ENCODE measurements at regions not wholly inside any gene's neighbourhood (a gene's known extent, or its start where the extent isn't known, plus 50 kb on each side); places are given as distances from the start of the nearest gene placed in this dataset.

DNA sequence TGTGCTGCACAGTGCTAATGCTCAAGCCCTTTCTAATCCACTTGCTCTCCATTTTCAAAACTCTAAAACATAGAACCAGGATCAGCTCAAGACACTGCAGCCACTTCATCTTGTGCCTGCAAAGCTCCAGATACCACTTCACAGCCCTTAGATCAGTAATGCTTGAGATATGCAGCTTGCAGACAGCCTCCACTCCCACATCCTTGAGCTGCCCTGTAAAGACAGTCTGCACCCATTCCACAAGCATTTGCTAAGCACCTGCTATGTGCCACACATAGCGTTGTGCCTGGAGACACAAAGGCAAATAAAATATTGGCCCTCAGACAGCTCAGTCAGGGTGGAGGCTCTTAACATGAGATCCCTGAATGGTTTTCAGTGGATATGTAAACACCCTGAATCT lies 192.5 kb upstream of the SNX19 start:
- Histone ChIP-seq H3K9me3 (ENCODE audit: control insufficient read depth, low read length) (no peaks in the 10 kb centered on the region), H3K4me3 (ENCODE audit: low read depth, low read length) (no peak overlapping the region), H2AFZ (no peak overlapping the region), H3K36me3 (ENCODE audit: control insufficient read depth, insufficient read depth, low read length) (no peaks in the 10 kb centered on the region), H3K4me1 (peaks cover 3% of the 10 kb centered on the region), H3K27ac (no peak overlapping the region), H3K4me2 (ENCODE audit: low read length) (no peak overlapping the region), H3K9ac (no peak overlapping the region), H3K27me3 (ENCODE audit: control insufficient read depth, insufficient read depth, low read length) (no peaks in the 10 kb centered on the region), H3K79me2 (no peaks in the 10 kb centered on the region)
- TF ChIP-seq, protein P1, sequence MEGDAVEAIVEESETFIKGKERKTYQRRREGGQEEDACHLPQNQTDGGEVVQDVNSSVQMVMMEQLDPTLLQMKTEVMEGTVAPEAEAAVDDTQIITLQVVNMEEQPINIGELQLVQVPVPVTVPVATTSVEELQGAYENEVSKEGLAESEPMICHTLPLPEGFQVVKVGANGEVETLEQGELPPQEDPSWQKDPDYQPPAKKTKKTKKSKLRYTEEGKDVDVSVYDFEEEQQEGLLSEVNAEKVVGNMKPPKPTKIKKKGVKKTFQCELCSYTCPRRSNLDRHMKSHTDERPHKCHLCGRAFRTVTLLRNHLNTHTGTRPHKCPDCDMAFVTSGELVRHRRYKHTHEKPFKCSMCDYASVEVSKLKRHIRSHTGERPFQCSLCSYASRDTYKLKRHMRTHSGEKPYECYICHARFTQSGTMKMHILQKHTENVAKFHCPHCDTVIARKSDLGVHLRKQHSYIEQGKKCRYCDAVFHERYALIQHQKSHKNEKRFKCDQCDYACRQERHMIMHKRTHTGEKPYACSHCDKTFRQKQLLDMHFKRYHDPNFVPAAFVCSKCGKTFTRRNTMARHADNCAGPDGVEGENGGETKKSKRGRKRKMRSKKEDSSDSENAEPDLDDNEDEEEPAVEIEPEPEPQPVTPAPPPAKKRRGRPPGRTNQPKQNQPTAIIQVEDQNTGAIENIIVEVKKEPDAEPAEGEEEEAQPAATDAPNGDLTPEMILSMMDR (IDR thresholded peaks at IDR 0.05): no peak

DNA sequence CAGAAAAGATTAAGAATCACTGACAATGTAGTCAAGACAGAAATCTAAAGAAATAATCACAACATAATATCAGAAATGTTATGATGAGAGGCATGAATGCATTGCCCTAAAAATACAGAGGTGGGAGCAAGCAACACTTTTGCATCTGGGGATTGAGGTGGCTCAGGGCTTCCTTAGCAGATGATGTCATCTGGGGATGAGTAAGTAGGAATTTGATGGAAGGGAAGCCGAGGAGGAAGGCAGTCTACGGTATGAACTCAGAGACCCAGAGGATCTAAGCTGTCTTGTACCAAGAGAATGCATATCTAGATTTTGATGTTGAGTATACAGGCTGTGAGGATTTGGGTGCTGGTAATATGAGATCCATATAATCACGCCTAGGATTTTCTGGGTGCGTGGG lies 193.0 kb upstream of the SNX19 start:
- TF ChIP-seq, protein P1 (IDR thresholded peaks at IDR 0.05): no peak
- Histone ChIP-seq H3K27me3 (ENCODE audit: control insufficient read depth, insufficient read depth, low read length) (no peaks in the 10 kb centered on the region), H3K9ac (no peak overlapping the region), H2AFZ (no peak overlapping the region), H3K79me2 (no peaks in the 10 kb centered on the region), H3K4me3 (ENCODE audit: low read depth, low read length) (no peak overlapping the region), H3K4me1 (peaks cover 3% of the 10 kb centered on the region), H3K9me3 (ENCODE audit: control insufficient read depth, low read length) (no peaks in the 10 kb centered on the region), H3K36me3 (ENCODE audit: control insufficient read depth, insufficient read depth, low read length) (no peaks in the 10 kb centered on the region), H3K4me2 (ENCODE audit: low read length) (no peak overlapping the region), H3K27ac (no peak overlapping the region)

- Histone ChIP-seq H3K4me2 (ENCODE audit: low read length) (no peak overlapping the region), H3K9me3 (ENCODE audit: control insufficient read depth, low read length) (no peaks in the 10 kb centered on the region), H2AFZ (no peak overlapping the region), H3K36me3 (ENCODE audit: control insufficient read depth, insufficient read depth, low read length) (no peaks in the 10 kb centered on the region), H3K9ac (no peak overlapping the region), H3K4me3 (ENCODE audit: low read depth, low read length) (no peak overlapping the region), H3K4me1 (peaks cover 3% of the 10 kb centered on the region), H3K27ac (no peak overlapping the region), H3K27me3 (ENCODE audit: control insufficient read depth, insufficient read depth, low read length) (no peaks in the 10 kb centered on the region), H3K79me2 (no peaks in the 10 kb centered on the region)
- TF ChIP-seq, protein P1 (IDR thresholded peaks at IDR 0.05): no peak
These were observed 193.5 kb upstream of the SNX19 start for GRCh38 chr11:131109790-131110189.

DNA sequence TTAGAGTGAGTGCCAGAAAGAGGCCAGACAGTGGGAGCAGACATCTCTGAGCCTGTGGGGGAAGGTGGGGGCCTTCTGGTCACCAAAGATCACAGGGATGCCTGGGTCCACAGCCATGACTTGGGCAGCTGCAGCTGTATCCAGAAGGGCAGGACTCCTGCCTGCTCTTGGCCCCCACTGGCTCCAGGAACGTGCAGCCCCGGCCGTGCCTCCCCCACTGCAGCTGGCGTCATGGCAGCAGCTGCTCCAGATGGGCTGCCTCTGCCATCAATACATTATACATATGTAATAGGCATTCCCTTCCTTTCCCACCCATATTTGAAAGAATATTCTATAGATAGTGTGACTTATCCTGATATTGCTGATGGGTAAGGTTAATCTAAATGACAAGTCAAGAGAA lies 195.5 kb upstream of the SNX19 start:
- H3K27me3 ChIP-seq (ENCODE audit: control insufficient read depth, insufficient read depth, low read length): no peaks in the 10 kb centered on the region
- H3K36me3 ChIP-seq (ENCODE audit: control insufficient read depth, insufficient read depth, low read length): no peaks in the 10 kb centered on the region
- H3K9ac ChIP-seq: no peak overlapping the region
- H3K4me3 ChIP-seq (ENCODE audit: low read depth, low read length): no peak overlapping the region
- no peak overlapping the region for H3K4me2 ChIP-seq (ENCODE audit: low read length)
- TF ChIP-seq, protein P1 (IDR thresholded peaks at IDR 0.05): no peak
- H3K9me3 ChIP-seq (ENCODE audit: control insufficient read depth, low read length): no peaks in the 10 kb centered on the region
- no peak overlapping the region for H3K27ac ChIP-seq
- no peaks in the 10 kb centered on the region for H3K79me2 ChIP-seq
- peaks cover 3% of the 10 kb centered on the region for H3K4me1 ChIP-seq
- H2AFZ ChIP-seq: no peak overlapping the region

DNA sequence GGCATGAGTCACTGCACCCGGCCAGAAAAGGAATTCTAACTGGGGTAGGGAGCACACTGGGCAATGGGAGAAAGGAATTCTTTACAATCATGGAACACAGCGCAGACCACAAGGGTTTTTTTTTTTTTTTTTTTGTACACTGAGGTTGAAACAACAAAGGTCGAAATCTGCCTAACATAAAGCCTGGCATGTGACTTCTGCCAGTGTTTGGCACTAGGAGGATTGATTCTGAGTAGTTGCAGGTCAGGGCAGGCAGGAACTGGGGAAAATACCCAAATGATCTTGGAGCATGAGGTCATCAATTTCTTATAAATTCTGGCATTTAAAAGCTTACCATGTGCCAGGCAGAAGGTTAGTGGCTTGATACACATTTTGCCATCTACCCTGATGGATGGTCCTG lies 202.0 kb upstream of the SNX19 start:
- no peak overlapping the region for H3K27ac ChIP-seq
- H3K4me3 ChIP-seq (ENCODE audit: low read depth, low read length): no peak overlapping the region
- H3K4me2 ChIP-seq (ENCODE audit: low read length): no peak overlapping the region
- H2AFZ ChIP-seq: no peak overlapping the region
- H3K4me1 ChIP-seq: no peaks in the 10 kb centered on the region
- H3K27me3 ChIP-seq (ENCODE audit: control insufficient read depth, insufficient read depth, low read length): no peaks in the 10 kb centered on the region
- no peaks in the 10 kb centered on the region for H3K36me3 ChIP-seq (ENCODE audit: control insufficient read depth, insufficient read depth, low read length)
- H3K9me3 ChIP-seq (ENCODE audit: control insufficient read depth, low read length): no peaks in the 10 kb centered on the region
- TF ChIP-seq, protein P1 (IDR thresholded peaks at IDR 0.05): no peak
- H3K79me2 ChIP-seq: no peaks in the 10 kb centered on the region
- H3K9ac ChIP-seq: no peak overlapping the region

All from parathyroid adenoma (tissue), 2 donors.